ENCODE measurements at regions not wholly inside any gene's neighbourhood (a gene's known extent, or its start where the extent isn't known, plus 50 kb on each side); places are given as distances from the start of the nearest gene placed in this dataset.
"Not testable (repeated sequence)": the region's sequence is repeated elsewhere in the genome, so short reads cannot be mapped to it uniquely, and the experiment has no call there.

GRCh38 chr10:38355911-38356526 is 261.9 kb downstream of the ZNF37A start:
- DNase-seq (ENCODE audit: extremely low read depth in 1 of 11, low read depth in 9 of 11, low spot score in 4 of 11), result peak in 10 of 11 donors; percentile 24 to 55 (median 38)

DNA sequence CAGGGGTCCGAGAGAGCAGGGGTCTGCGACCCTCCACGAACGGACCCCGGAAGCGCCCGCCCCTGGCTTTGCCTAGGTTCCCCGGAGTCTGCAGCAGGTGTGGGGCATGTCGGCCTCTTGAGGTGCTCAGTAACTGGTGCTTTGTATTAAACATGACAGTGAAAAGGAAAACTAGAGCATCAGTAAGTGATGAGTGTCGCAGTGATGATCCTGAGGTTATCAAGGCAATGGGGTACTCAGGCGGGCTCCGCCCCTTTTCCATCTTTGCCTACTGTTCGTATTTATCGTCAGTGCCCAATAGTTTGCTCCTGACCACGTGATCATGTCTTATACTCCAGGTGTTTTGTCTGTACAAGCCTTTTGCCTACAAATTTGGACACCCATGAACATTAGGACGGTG is 262.4 kb downstream of the ZNF37A start:
- DNase-seq (ENCODE audit: extremely low read depth in 1 of 11, low read depth in 9 of 11, low spot score in 4 of 11), result not testable (repeated sequence)

DNA sequence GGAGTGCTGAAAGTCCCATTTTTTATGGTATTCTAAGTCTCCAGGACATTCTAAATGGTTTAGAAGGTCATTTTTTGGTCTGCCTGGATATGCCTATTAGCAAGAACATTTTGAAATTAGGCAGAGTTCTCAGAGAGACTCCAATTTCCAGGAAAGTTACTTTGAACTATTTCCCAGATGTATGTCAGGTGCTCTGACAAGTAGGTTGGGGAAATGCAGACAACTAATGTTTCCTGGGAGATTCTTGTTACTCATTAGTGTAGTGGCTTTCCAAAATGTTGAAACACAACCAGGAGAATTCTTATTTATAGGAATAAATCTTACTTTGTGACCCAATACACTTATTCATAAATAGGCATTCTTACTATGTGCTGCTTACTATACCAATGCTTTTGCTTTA is 268.4 kb downstream of the ZNF37A start:
- DNase-seq (ENCODE audit: extremely low read depth in 1 of 11, low read depth in 9 of 11, low spot score in 4 of 11), result not testable (repeated sequence)

DNA sequence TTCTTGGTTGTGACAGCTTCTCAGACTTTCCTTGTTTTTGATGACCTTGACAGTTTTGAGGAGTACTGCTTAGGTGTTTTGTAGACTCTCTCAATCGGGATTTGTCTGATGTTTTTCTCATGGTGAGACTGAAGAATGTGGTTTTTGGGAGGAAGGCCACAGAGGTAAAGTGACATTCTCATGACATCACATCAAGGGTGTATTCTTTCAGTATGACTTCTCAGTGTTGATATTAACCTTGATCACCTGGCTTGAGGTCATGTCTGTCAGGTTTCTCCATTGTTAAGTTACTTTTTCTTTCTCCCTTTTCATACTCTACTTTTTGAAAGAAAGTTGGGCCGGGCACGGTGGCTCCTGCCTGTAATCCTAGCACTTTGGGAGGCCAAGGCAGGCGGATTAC is 269.9 kb downstream of the ZNF37A start:
- not testable (repeated sequence) for DNase-seq (ENCODE audit: extremely low read depth in 1 of 11, low read depth in 9 of 11, low spot score in 4 of 11)

GRCh38 chr10:38365917-38366316 is 271.8 kb downstream of the ZNF37A start:
- peak in 1 of 11 donors; percentile 3 for DNase-seq (ENCODE audit: extremely low read depth in 1 of 11, low read depth in 9 of 11, low spot score in 4 of 11)

DNA sequence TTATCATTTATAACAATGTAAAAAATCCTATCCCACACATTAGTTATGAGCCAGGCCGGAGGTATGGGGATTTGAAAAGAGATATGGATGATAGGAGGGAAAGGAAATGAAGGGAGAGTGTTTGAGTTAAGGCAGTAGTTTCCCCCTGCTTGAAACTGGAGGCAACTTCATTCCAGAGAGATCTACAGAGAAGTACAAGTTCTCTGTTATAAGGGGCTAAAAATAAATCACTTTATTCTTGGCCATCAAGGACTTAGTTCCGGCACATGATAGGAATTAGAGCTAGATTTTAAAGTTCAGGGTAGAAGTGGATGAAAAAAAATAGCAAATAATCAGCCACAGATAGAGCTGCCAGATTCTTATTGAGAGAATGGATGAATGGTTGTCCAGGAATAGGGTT is 289.7 kb downstream of the ZNF37A start:
- not testable (repeated sequence) for DNase-seq (ENCODE audit: extremely low read depth in 1 of 11, low read depth in 9 of 11, low spot score in 4 of 11)

- not testable (repeated sequence) for DNase-seq (ENCODE audit: extremely low read depth in 1 of 11, low read depth in 9 of 11, low spot score in 4 of 11)
Observed at GRCh38 chr10:38386869-38387268, 292.7 kb downstream of the ZNF37A start.

GRCh38 chr10:38390725-38391124 is 296.6 kb downstream of the ZNF37A start:
- DNase-seq (ENCODE audit: extremely low read depth in 1 of 11, low read depth in 9 of 11, low spot score in 4 of 11), result peak in 1 of 11 donors; percentile 1

DNA sequence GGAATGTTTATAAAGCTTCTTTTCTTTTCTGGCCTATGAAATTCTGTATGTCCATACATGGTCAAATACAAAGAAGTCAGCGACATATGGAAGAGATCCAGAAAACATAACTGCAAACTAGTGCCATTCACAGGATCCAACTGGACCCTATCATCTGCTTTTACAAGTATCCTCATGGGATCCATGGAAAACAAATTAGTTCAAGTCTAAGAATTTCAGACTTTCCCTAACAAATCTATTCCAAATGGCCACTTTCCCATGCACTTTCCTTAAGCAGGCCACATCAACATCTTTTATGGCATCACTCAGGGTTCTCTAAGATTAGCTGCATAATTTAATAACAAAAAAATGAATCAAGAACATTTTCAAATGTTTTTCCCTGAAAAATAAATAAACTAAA is 301.3 kb downstream of the ZNF37A start:
- DNase-seq (ENCODE audit: extremely low read depth in 1 of 11, low read depth in 9 of 11, low spot score in 4 of 11), result not testable (repeated sequence)

GRCh38 chr10:38396178-38396954 is 302.2 kb downstream of the ZNF37A start:
- not testable (repeated sequence) for DNase-seq (ENCODE audit: extremely low read depth in 1 of 11, low read depth in 9 of 11, low spot score in 4 of 11)

GRCh38 chr10:38401565-38401964 is 307.4 kb downstream of the ZNF37A start:
- not testable (repeated sequence) for DNase-seq (ENCODE audit: extremely low read depth in 1 of 11, low read depth in 9 of 11, low spot score in 4 of 11)

- DNase-seq (ENCODE audit: extremely low read depth in 1 of 11, low read depth in 9 of 11, low spot score in 4 of 11), result peak; percentile 75 to 93 (median 90)
Observed at GRCh38 chr10:38402442-38403346, 308.6 kb downstream of the ZNF37A start.

- peak in 4 of 11 donors; percentile 0 to 10 (median 4) for DNase-seq (ENCODE audit: extremely low read depth in 1 of 11, low read depth in 9 of 11, low spot score in 4 of 11)
Observed at GRCh38 chr10:38403347-38404117, 309.4 kb downstream of the ZNF37A start.

GRCh38 chr10:38423634-38424033 is 329.5 kb downstream of the ZNF37A start:
- DNase-seq (ENCODE audit: extremely low read depth in 1 of 11, low read depth in 9 of 11, low spot score in 4 of 11), result not testable (repeated sequence)

DNA sequence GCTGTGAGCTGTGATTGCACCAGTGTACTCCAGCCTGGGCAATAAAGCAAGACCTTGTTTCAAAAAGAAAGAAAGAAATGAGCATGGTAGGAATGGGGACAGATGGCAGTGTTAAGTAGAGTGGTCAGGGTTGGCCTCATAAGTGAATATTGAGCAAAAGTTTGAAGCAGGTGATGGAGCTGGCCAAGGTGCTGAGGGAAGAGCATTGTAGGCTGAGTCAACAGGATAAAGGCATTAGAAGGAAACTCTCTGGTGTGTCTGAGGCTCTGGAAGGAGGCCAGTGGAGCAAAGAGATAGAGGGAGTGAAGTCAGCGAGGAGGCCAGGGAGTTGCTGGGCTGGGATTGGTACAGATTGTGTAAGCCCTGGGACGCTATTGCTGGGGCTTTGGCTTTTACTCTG is 336.1 kb downstream of the ZNF37A start:
- DNase-seq (ENCODE audit: extremely low read depth in 1 of 11, low read depth in 9 of 11, low spot score in 4 of 11), result not testable (repeated sequence)

- DNase-seq (ENCODE audit: extremely low read depth in 1 of 11, low read depth in 9 of 11, low spot score in 4 of 11), result not testable (repeated sequence)
Observed at GRCh38 chr10:38437359-38437758, 343.2 kb downstream of the ZNF37A start.

DNA sequence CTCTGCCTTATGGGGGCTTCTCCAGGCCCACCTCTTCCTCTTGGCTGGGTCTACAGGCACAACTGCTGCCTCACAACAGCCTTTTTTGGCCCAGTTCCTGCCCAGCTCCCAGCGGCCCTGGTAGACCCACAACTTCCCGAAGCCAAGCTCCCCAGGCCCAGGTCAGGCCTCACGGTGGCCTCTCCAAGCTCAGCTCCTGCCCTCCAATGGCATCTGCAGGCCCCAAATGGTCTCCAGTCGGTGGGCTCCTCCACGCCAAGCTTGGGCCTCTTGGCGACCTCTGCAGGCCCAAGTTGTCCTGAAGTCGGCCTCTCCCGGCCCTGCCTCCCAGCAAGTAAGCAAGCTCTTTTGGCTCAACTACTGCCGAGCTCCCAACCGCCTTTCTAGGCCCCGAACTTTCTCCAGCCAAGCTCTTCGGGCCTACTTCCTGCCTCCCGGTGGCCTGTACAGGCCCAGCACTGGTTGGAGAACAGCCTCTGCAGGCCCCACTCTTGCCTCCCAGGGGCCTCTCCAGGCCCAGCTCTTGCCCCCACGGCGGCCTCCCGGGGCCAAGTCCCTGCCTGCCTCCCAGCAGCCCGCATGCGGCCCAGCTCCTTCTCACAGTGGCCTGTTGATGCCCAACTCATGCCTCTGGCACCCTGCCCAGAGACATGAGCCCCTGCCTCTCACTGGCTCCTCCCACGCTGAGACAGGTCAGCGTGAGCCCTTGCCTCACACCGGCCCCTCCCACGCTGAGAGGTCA is 354.6 kb downstream of the ZNF37A start:
- DNase-seq (ENCODE audit: extremely low read depth in 1 of 11, low read depth in 9 of 11, low spot score in 4 of 11), result not testable (repeated sequence)

- not testable (repeated sequence) for DNase-seq (ENCODE audit: extremely low read depth in 1 of 11, low read depth in 9 of 11, low spot score in 4 of 11)
Observed at GRCh38 chr10:38449618-38450017, 355.5 kb downstream of the ZNF37A start.

All from renal cortex interstitium (tissue), 11 donors.